K562 (cell line): ENCODE measurements at regions not wholly inside any gene's neighbourhood (a gene's known extent, or its start where the extent isn't known, plus 50 kb on each side); places are given as distances from the start of the nearest gene placed in this dataset.

Experiments
- PTBP1 ChIP-seq: fragments of 200-400 bp; formaldehyde crosslinking; IDR thresholded peaks from 2 replicates; pipeline ENCODE4 v1.6.1; 2017; ENCODE audit warnings: low read depth, low read length
- ZNF589 ChIP-seq: fragments of 200-800 bp; sonication (Bioruptor generic); IDR thresholded peaks from 2 replicates; pipeline ENCODE4 v1.6.1; 2016; ENCODE audit warnings: low read depth, missing genetic modification characterization, missing compliant biosample characterization

GRCh38 chr2:224257156-224257555 is 144.8 kb downstream of the FAM124B start:
- TF ChIP-seq ZNF589 (CRISPR knock-in tag): no peak
- no peak for TF ChIP-seq PTBP1
